ENCODE measurements at regions not wholly inside any gene's neighbourhood (a gene's known extent, or its start where the extent isn't known, plus 50 kb on each side); places are given as distances from the start of the nearest gene placed in this dataset.

GRCh38 chr17:34713687-34714086 lies 134.3 kb downstream of the TMEM132E start:
- TF ChIP-seq CTCF (conservative IDR thresholded peaks at IDR 0.05; ENCODE audit: low read length), result no peak
- DNase-seq (ENCODE audit: low read depth), result no peak

GRCh38 chr17:34712481-34713195 lies 133.3 kb downstream of the TMEM132E start:
- no peak overlapping the region for H3K4me3 ChIP-seq (ENCODE audit: low read length)
- no peak for TF ChIP-seq CTCF (conservative IDR thresholded peaks at IDR 0.05; ENCODE audit: low read length)
- DNase-seq (ENCODE audit: low read depth), result no peak

More at GRCh38 chr17:34713687-34714086, 134.3 kb downstream of the TMEM132E start:
- H3K4me3 ChIP-seq (ENCODE audit: low read length), result no peak overlapping the region

- no peak for DNase-seq (ENCODE audit: low read depth)
Measured at GRCh38 chr17:34711646-34712045, 132.3 kb downstream of the TMEM132E start.

GRCh38 chr17:34710226-34710625 lies 130.8 kb downstream of the TMEM132E start:
- no peak for DNase-seq (ENCODE audit: low read depth)
- no peak overlapping the region for H3K4me3 ChIP-seq (ENCODE audit: low read length)
- no peak for TF ChIP-seq CTCF (conservative IDR thresholded peaks at IDR 0.05; ENCODE audit: low read length)

More at GRCh38 chr17:34711646-34712045, 132.3 kb downstream of the TMEM132E start:
- no peak for TF ChIP-seq CTCF (conservative IDR thresholded peaks at IDR 0.05; ENCODE audit: low read length)
- H3K4me3 ChIP-seq (ENCODE audit: low read length), result no peak overlapping the region

GRCh38 chr17:34709158-34709754 lies 129.9 kb downstream of the TMEM132E start:
- TF ChIP-seq CTCF (conservative IDR thresholded peaks at IDR 0.05; ENCODE audit: low read length), result no peak
- H3K4me3 ChIP-seq (ENCODE audit: low read length), result no peak overlapping the region
- no peak for DNase-seq (ENCODE audit: low read depth)

GRCh38 chr17:34706029-34706428 lies 126.6 kb downstream of the TMEM132E start:
- DNase-seq (ENCODE audit: low read depth), result no peak
- no peak for TF ChIP-seq CTCF (conservative IDR thresholded peaks at IDR 0.05; ENCODE audit: low read length)
- no peak overlapping the region for H3K4me3 ChIP-seq (ENCODE audit: low read length)

GRCh38 chr17:34703533-34703932 lies 124.2 kb downstream of the TMEM132E start:
- H3K4me3 ChIP-seq (ENCODE audit: low read length), result no peak overlapping the region
- TF ChIP-seq CTCF (conservative IDR thresholded peaks at IDR 0.05; ENCODE audit: low read length), result no peak
- peak; percentile 17 for DNase-seq (ENCODE audit: low read depth)

All from AG10803 (cell line).